Hematopoietic multipotent progenitor cell treated with erythropoietin and hydrocortisone succinate and interleukin-3 and kit ligand, for 6 days (in vitro differentiated cells): ENCODE measurements at regions not wholly inside any gene's neighbourhood (a gene's known extent, or its start where the extent isn't known, plus 50 kb on each side); places are given as distances from the start of the nearest gene placed in this dataset.
"Not testable (repeated sequence)": the region's sequence is repeated elsewhere in the genome, so short reads cannot be mapped to it uniquely, and the experiment has no call there.

Source experiments
- DNase-seq: peaks from one replicate; pipeline ENCODE4 v3.0.0-alpha.2; 2015

- no peak for DNase-seq
Observed at GRCh38 chr6:150775415-150776203, 89.9 kb upstream of the MTHFD1L start.

DNA sequence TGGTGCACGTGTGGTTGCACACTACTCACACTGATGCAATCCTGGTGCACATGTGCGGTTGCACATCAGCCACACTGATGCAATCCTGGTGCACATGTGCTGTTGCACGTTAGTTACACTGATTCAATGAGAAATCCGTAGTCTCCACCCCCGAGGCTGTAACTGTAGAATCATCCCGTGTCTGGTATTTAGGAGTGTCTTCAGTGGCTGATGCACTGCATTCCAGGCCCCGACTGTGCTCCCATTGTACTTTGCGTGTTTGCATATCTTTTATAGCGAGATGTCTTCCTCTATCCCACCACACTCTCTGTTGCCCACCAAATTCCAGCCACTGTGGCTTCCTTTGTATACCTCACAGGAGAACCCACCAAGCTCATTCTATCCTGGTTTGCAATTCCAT is 87.8 kb upstream of the MTHFD1L start:
- no peak for DNase-seq

GRCh38 chr6:150783813-150784212 is 81.7 kb upstream of the MTHFD1L start:
- DNase-seq: no peak

GRCh38 chr6:150787429-150787828 is 78.1 kb upstream of the MTHFD1L start:
- no peak for DNase-seq

- DNase-seq: no peak
Observed at GRCh38 chr6:150788089-150788488, 77.4 kb upstream of the MTHFD1L start.

DNA sequence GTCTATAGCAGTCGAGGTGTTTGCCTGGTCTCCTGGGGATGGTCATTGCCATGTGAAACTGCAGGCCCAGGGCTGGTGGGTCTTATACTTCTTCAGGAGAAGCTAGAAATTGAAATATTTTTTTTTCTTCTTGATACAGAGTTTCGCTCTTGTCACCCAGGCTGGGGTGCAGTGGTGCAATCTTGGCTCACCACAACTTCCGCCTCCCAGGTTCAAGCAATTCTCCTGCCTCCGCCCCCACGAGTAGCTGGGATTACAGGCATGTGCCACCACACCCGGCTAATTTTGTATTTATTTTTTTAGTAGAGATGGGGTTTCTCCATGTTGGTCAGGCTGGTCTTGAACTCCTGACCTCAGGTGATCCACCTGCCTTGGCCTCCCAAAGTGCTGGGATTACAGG is 75.6 kb upstream of the MTHFD1L start:
- not testable (repeated sequence) for DNase-seq

- no peak for DNase-seq
Observed at GRCh38 chr6:150791717-150792116, 73.8 kb upstream of the MTHFD1L start.

DNA sequence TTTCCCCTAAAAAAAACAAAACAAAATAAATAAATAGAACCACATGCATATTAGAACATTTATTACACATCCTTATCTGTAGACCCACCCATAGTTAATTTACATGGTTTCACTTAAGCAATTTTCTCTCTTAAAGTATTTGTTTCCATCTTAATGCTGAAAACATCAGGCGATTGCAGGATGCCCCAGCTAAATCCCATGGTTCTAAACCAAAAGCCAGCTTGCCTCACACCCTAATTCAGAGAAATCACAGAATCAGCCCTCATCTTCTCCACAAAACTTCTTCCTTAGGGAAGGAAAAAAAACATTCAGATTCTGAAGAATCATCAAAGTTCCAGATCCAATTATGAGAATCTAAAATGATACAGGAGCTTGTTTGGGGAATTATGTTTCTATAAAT is 67.6 kb upstream of the MTHFD1L start:
- no peak for DNase-seq

- DNase-seq: no peak
Observed at GRCh38 chr6:150799276-150799805, 66.2 kb upstream of the MTHFD1L start.

DNA sequence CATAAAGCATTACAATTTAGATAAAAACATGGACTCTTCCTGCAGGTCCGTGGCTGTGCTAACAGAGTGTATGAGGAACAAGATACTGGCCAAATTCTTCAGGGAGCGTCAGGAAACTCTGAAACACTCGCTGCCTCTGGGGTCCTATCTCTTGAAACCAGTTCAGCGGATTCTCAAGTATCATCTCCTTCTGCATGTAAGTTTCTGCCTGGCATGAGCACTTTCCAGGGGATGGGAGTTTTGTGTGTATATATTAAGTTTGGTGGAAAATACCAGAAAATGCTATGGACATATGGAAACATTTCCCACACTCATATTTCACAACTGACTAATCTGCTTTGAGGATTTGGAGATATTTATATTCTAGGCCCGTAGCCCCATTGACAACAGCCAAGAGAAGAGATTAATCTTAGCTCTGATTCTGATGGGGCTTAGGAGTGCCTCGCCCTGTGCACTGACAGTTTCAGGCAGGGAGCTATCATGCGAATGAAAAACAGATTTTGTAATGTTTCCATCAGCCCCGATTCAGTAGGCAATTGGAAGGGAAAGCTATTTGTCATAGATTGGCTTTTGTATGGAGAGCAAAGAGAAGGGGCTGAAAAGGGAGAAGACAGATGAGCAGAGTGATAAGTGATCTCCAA is 64.7 kb upstream of the MTHFD1L start:
- DNase-seq: no peak

- no peak for DNase-seq
Observed at GRCh38 chr6:150806790-150807189, 58.7 kb upstream of the MTHFD1L start.

GRCh38 chr6:150813319-150813992 is 52.0 kb upstream of the MTHFD1L start:
- DNase-seq: no peak

GRCh38 chr6:150813993-150814359 is 51.5 kb upstream of the MTHFD1L start:
- DNase-seq: no peak
